ENCODE measurements at regions not wholly inside any gene's neighbourhood (a gene's known extent, or its start where the extent isn't known, plus 50 kb on each side); places are given as distances from the start of the nearest gene placed in this dataset.

GRCh38 chr13:50116430-50116973 lies 101.3 kb downstream of the KCNRG start:
- H3K9me3 ChIP-seq, result no peaks in the 10 kb centered on the region
- no peaks in the 10 kb centered on the region for H3K27me3 ChIP-seq
- TF ChIP-seq, protein P1, sequence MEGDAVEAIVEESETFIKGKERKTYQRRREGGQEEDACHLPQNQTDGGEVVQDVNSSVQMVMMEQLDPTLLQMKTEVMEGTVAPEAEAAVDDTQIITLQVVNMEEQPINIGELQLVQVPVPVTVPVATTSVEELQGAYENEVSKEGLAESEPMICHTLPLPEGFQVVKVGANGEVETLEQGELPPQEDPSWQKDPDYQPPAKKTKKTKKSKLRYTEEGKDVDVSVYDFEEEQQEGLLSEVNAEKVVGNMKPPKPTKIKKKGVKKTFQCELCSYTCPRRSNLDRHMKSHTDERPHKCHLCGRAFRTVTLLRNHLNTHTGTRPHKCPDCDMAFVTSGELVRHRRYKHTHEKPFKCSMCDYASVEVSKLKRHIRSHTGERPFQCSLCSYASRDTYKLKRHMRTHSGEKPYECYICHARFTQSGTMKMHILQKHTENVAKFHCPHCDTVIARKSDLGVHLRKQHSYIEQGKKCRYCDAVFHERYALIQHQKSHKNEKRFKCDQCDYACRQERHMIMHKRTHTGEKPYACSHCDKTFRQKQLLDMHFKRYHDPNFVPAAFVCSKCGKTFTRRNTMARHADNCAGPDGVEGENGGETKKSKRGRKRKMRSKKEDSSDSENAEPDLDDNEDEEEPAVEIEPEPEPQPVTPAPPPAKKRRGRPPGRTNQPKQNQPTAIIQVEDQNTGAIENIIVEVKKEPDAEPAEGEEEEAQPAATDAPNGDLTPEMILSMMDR (IDR thresholded peaks at IDR 0.05), result no peak
- no peaks in the 10 kb centered on the region for H3K4me1 ChIP-seq
- DNase-seq, result no peak
- no peak overlapping the region for H3K9ac ChIP-seq (ENCODE audit: low read depth in 2 of 2, low read length in 2 of 2)
- intact Hi-C loops (cut with DNase I), result no loop called here
- no peaks in the 10 kb centered on the region for H3K36me3 ChIP-seq
- H3K4me3 ChIP-seq, result no peak overlapping the region
- no peak overlapping the region for H3K27ac ChIP-seq

DNA sequence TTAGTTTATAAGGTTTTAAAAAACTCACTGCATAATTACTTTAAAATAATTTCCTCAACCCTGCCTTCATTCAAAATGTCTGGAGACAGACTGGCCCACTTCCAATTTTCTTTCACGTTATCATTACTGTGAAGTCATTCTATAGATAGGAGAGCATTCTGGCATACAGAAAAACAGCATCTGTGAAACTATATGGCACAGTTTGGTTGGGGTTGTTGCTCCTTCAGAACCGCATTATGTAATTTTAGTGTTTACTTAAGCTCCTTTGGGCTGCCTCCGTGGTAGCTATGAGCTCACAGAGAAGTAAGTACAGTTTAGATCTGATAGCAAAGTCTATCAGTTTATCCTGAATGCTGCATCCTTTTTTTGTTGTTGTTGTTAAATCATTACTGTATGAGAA lies 104.3 kb downstream of the KCNRG start:
- TF ChIP-seq, protein P1 (IDR thresholded peaks at IDR 0.05), result no peak
- H3K4me3 ChIP-seq, result no peak overlapping the region
- intact Hi-C loops (cut with DNase I), result no loop called here
- no peak overlapping the region for H3K27ac ChIP-seq
- no peaks in the 10 kb centered on the region for H3K4me1 ChIP-seq
- H3K9me3 ChIP-seq, result no peaks in the 10 kb centered on the region
- DNase-seq, result no peak
- no peak overlapping the region for H3K9ac ChIP-seq (ENCODE audit: low read depth in 2 of 2, low read length in 2 of 2)
- no peaks in the 10 kb centered on the region for H3K27me3 ChIP-seq
- H3K36me3 ChIP-seq, result no peaks in the 10 kb centered on the region

DNA sequence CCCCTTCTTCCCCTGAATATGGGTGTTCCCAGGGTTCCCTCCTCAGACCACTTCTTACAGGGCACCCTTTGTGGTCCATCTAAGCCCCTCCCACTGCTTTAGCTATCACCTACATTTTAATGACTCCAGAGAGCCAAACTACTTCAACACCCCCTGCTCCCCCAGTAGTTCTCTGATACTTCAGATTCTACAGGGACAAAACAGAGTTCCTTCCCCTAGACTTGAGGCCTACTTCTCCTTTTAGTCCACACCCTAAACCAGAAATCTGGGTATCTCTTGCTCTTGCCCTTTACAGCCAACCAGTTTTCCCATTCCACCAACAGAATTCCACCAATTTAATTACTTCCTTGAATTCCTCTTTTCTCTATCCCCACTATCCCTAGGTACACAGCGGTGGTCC lies 107.2 kb downstream of the KCNRG start:
- no peaks in the 10 kb centered on the region for H3K9me3 ChIP-seq
- H3K9ac ChIP-seq (ENCODE audit: low read depth in 2 of 2, low read length in 2 of 2), result no peak overlapping the region
- intact Hi-C loops (cut with DNase I), result loop anchor here (5.0 kb wide), 1 partner anchor 125 kb away; the partner anchor contains the start of gene TRIM13
- H3K4me3 ChIP-seq, result no peak overlapping the region
- H3K27me3 ChIP-seq, result no peaks in the 10 kb centered on the region
- no peak for DNase-seq
- TF ChIP-seq, protein P1 (IDR thresholded peaks at IDR 0.05), result no peak
- peak overlapping the region; percentile 98 for H3K27ac ChIP-seq
- no peaks in the 10 kb centered on the region for H3K36me3 ChIP-seq
- H3K4me1 ChIP-seq, result peaks cover 10% of the 10 kb centered on the region

GRCh38 chr13:50123002-50123401 lies 107.8 kb downstream of the KCNRG start:
- DNase-seq, result no peak
- Histone ChIP-seq H3K27ac (peak overlapping the region; percentile 98), H3K27me3 (peaks cover under 1% of the 10 kb centered on the region), H3K36me3 (no peaks in the 10 kb centered on the region), H3K9me3 (no peaks in the 10 kb centered on the region), H3K9ac (ENCODE audit: low read depth in 2 of 2, low read length in 2 of 2) (peak overlapping the region; percentile 95 to 98), H3K4me3 (no peak overlapping the region), H3K4me1 (peaks cover 13% of the 10 kb centered on the region)
- intact Hi-C loops (cut with DNase I), result loop anchor here (5.0 kb wide), 1 partner anchor 126 kb away; the partner anchor contains the start of gene TRIM13
- TF ChIP-seq, protein P1 (IDR thresholded peaks at IDR 0.05), result no peak

DNA sequence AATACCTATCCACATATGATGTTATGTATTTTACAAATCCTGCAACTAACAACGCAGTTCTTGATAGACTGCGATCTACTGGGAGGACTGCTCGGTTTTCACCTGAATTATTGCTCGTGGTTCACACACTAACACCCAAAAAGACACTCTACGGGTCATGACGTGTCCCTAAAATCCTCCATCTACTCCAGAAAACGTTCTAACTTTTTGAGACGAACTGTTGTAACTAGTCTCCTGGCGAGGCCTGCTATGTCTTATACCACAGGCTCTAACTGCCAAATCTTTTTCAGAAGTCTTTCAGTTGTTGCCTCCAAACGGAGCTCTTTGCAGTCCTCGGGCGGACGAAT lies 108.2 kb downstream of the KCNRG start:
- intact Hi-C loops (cut with DNase I), result loop anchor here (5.0 kb wide), 1 partner anchor 126 kb away; the partner anchor contains the start of gene TRIM13
- TF ChIP-seq, protein P1 (IDR thresholded peaks at IDR 0.05), result no peak
- Histone ChIP-seq H3K36me3 (no peaks in the 10 kb centered on the region), H3K9ac (ENCODE audit: low read depth in 2 of 2, low read length in 2 of 2) (peak overlapping the region; percentile 95 to 98), H3K4me3 (peak overlapping the region; percentile 67), H3K27me3 (peaks cover 4% of the 10 kb centered on the region), H3K9me3 (no peaks in the 10 kb centered on the region), H3K4me1 (peaks cover 13% of the 10 kb centered on the region), H3K27ac (peak overlapping the region; percentile 98)
- no peak for DNase-seq

Measured in colonic mucosa (tissue), 4 donors.